Activated T-cell treated with anti-CD3 and anti-CD28 coated beads, Interleukin-2, amount 50 U/mL, for 1 hour (primary cell): ENCODE measurements at regions not wholly inside any gene's neighbourhood (a gene's known extent, or its start where the extent isn't known, plus 50 kb on each side); places are given as distances from the start of the nearest gene placed in this dataset.

Source experiments
- DNase-seq: peaks from one replicate; pipeline ENCODE4 v3.0.0-alpha.2; 2020

DNA sequence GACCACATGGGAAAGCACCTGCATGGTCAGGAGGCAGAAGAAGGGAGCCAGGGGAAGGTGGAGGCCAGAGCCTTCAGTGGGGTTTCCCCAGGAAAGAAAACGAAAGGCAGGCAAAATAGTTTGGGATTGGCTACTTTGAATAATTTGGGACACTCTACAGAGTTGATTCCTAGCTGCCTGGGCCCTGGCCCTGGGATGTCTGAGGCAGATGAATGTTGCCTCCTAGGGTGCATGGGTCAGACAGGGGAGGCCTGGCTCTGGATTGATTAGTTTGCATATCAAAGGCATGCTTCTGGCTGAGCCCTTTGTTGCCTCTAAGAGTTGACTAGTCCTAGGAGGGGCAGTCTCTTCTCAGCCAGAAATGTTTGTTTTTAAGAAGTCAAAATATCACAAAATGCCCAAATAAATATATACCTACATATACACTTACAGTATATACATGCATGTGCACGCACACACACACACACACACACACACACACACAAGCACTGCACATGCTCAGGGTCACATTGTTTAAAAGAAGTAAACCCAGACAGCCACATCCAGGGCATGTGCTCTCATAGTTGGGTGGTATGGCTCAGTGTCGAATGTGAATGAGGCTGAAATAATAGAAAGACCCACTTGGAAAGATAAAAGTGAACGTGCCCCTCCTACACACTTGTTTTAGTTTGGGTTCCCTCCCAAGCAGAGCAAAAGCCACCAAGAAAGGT, 184.2 kb downstream of the GPAM start:
- no peak for DNase-seq

GRCh38 chr10:111999915-112000302, 183.7 kb downstream of the GPAM start:
- DNase-seq: no peak

DNA sequence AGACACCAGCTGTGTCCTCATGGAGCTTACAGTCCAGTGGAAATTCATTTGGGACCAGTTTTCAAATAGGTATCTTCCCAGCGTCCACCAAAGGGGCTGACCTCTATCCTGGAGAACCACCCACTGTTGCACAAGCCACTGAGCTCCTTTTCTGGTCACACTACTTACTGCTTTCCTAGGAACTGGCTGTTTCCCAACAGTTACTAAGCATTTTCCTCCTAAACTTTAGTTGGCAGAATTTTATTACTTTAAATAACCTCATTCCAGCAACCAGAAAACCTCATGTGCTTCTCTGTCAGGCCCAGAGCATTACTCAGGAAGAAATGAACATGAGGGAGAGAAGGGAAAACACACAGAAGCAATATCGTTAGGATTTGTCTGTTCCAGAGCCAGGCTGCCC, 183.1 kb downstream of the GPAM start:
- no peak for DNase-seq

- DNase-seq: no peak
Observed at GRCh38 chr10:112002206-112002605, 181.4 kb downstream of the GPAM start.

- no peak for DNase-seq
Observed at GRCh38 chr10:112004075-112004474, 179.5 kb downstream of the GPAM start.

DNA sequence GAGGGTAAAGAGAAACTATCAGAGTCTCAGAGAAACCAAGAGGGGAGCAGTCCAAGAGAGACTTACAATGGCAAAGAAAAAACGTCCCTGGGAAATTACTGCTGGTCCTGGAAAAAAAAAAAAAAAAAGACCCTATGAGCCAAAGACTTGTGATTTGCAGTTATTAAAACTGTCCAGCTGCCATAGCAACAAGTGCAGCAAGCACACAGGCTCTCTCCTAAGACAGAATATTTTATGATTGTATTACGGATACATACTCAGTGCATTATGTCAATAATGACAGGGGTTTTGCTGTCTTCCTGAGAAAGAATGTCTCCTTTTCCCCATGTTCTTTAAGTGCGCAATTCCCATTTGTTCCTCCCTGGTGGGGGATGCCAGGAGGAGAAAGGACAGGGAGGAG, 178.5 kb downstream of the GPAM start:
- DNase-seq: no peak

DNA sequence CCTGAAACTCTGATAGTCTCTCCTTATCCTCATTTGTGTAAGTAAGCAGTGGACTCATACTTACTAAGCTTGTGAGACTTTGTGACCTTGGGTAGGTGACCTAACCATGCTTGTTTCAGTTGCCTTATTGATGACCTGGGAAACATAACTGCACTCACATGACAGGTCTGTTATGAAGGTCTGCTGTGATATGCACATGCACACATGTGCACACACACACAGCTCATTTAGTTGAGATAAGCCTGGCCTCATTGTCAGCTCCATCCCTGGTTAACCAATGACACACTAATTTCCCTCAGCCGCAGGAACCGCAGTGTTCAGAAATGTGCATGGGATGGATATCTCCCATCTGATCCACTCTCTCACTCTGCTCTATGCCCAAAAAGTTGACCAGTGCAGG, 177.2 kb downstream of the GPAM start:
- DNase-seq: no peak

DNA sequence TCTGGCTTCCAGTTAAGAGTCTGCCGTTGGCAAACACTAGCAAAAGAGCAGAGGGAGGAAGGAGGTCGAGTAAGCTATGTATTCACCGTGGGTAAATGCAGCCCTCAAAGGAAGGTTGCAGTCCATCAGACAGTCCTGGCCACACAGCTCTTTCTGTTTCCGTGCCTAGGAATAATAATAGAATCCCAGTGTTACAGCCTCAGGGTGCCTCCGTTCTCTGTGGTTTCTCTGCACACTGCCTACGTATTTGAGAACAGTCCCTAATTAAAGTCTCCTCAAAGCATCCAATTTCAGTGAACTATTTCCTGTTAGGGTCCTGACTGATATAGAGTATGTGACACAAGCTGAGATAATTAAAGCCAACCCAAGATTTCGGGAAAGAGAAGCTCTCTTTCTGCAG, 176.7 kb downstream of the GPAM start:
- DNase-seq: no peak

- DNase-seq: no peak
Observed at GRCh38 chr10:112022196-112022595, 161.4 kb downstream of the GPAM start.

- DNase-seq: no peak
Observed at GRCh38 chr10:112024079-112024478, 159.5 kb downstream of the GPAM start.

DNA sequence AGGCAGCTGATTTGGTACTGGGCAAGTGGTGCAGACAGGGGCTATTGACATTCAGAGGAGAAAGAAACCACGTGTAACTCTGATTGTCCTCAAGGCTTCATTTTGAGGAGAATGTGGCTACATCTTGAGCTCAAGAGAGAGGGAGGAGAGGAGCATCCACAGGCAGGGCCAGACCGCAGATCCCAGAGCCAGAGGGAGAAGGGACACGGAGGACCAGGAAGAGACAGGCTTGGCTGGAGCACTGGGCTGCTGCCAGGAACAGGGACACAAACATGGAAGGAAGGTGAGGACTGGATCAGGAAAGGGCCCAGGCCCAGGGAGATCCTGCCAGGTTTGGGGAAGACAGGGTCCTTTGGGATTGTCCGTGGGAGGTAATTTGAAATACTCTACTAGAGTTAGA, 158.3 kb downstream of the GPAM start:
- no peak for DNase-seq

DNA sequence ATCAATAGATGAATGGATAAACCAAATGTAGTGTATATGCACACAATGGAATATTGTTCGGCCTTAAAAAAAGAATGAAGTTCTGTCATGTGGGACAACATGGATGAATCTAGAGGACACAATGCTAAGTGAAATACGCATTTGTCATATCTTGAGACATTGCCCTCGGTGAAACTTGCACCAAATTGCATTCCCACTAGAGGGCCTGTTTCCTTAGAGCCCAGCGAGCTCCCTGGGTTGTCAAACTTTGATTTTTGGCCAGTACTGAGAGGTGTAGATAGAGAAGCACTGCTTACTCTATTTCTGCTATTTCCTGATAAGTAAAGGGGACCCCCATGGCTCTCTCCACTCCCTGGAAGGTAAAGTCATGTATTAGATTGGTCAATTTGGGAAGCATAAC, 157.1 kb downstream of the GPAM start:
- DNase-seq: no peak

GRCh38 chr10:112027731-112028280, 155.8 kb downstream of the GPAM start:
- DNase-seq: no peak

DNA sequence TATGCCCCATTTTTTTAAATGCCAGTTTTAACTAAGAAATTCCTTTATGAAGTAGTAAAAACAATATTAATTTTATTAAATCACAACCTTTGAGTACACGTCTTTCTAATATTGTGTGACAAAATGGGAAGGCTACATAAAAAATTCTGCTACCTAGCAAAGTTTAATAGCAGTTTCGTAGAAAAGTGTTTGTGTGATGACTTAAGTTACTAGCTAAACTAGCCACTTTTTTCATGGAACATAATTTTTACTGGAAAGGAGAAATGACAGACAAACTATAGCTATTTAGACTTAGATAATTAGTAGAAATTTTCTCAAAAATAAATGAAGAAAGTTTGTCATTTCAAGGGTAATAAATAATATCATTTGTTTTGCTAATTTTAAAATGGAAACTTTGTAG, 153.1 kb downstream of the GPAM start:
- no peak for DNase-seq

DNA sequence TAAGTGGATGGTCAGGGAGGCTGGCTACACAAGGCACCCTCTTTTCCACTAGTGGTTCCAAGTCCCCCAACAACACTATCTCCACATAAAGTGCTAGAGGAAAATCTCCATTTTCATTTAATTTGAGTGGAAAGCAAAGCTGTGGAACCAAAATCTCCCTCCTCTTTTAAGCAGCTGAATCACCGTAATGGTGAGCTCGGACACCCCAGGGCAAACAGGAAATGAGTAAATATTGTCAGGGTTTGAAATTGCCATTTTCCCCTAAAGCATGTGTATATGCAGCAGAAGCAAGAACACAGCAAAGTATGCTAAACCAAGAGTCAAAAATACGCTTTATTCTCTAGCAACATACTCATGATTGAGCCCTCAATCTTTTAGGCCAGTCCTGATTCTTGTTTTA, 143.7 kb downstream of the GPAM start:
- DNase-seq: no peak

- DNase-seq: no peak
Observed at GRCh38 chr10:112040696-112041095, 142.9 kb downstream of the GPAM start.

DNA sequence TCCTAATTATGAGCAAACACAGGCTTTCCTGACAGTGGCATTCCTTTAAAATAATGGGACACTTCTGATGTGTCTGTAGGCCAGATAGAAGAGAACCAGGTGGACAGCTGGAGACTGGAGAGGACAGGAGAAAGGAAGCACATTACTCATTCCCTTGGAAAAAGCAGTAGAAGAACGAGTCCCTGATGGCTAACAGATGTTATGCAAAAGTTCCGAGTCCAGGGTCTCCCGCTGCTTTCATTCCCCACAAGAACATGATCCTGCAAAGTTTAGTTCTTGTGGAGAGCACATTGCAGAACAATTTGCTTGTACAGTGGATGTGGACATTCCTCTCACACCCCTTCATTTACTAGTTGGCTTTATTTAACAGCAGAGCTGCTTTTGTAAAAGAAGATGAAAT, 137.6 kb downstream of the GPAM start:
- DNase-seq: no peak

DNA sequence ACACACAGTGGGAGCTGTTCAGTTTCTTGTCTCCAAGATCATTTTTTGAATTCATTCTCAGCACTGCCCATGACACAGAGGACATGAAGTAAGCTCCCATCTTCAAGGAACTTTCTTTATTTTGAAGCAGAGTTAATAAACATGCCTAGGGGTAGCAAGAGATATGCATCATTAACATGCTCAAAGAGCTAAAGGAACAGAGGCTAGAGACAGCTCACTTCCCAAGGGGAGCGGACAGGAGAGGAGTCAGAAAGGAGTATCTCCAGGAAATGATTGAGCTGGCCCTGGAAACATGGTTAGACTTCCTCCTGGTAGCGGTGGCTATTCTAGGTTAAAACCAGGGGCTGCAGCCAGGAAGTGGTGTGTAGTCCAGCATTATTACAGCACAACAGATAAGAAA, 135.9 kb downstream of the GPAM start:
- DNase-seq: no peak

- DNase-seq: no peak
Observed at GRCh38 chr10:112052166-112052565, 131.4 kb downstream of the GPAM start.

DNA sequence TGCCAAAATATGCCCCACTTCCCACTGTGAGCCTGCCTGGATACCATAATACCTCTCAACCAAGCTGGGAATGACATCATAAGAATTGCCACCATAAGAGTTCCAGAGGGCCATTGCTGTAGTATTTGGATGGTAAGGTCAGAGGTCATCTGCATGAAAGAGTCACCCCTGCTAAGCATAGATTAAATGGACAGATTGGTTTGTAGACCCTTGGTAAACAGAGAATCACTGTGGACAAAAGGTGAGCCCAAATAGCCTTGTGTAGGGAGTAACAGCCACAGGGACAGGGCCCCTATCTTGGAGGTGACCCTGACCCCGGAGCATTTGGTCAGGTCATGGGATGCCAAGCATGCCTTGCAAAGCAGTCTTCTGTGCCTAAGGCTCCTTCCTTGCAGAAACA, 129.7 kb downstream of the GPAM start:
- no peak for DNase-seq

- DNase-seq: no peak
Observed at GRCh38 chr10:112054516-112054915, 129.0 kb downstream of the GPAM start.

DNA sequence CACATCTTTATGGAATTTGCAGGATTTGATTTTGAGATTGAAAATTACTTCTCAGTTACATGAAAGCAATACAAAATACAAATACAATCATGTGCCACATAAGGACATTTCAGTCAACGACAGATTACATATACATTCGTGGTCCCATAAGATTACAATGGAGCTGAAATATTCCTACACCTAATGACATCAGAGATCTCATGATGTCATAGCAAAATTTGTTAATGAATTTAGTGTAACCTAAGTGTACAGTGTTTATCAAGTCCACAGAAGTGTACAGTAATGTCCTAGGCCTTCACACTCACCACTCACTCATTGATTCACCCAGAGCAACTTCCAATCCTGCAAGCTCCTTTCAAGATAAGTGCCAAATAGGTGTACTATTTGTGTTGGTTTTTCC, 126.5 kb downstream of the GPAM start:
- no peak for DNase-seq

DNA sequence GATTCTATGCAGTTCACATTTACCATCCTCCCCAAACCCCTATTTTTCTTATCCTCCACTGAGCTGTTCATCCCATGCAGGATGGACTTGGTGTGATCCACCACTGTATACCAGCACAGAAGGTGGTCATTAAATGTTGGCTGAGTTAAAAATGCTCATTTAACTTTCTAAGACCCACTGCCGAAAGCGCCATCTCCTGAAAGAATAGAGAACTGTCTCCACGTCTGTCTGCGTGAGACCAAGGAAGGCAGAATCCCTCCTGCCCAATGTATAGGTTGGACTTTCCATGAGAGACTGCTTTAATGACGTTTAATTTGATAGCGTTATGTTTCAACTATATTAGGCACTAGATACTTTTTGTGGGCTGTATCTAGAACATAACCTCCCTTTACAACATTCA, 124.3 kb downstream of the GPAM start:
- no peak for DNase-seq

DNA sequence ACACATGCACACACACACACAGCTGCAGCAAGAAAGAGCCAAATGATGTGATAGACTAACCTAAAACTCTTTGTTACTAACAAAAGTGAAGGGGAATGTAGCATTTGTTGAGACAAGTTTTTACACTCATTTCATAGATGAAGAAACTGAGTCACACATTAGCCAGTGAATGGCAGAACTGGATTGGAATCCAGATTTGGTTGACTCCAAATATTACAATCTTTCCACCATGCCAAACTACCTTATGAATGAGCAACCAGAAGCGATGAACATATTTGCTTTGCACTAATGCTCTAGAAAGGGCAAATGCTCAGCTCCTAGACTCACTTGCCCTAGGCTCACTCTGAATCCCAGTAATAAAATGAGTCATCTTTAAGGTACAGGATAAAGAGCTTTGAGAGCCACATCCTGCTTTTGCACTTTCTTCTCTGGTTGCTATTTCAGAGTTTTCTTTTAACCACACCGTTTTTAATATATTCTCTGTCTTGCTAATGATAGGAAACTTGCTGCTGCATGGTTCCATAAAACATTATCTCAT, 111.9 kb downstream of the GPAM start:
- no peak for DNase-seq

GRCh38 chr10:112078003-112078402, 105.6 kb downstream of the GPAM start:
- no peak for DNase-seq
